ENCODE measurements at regions not wholly inside any gene's neighbourhood (a gene's known extent, or its start where the extent isn't known, plus 50 kb on each side); places are given as distances from the start of the nearest gene placed in this dataset.

DNA sequence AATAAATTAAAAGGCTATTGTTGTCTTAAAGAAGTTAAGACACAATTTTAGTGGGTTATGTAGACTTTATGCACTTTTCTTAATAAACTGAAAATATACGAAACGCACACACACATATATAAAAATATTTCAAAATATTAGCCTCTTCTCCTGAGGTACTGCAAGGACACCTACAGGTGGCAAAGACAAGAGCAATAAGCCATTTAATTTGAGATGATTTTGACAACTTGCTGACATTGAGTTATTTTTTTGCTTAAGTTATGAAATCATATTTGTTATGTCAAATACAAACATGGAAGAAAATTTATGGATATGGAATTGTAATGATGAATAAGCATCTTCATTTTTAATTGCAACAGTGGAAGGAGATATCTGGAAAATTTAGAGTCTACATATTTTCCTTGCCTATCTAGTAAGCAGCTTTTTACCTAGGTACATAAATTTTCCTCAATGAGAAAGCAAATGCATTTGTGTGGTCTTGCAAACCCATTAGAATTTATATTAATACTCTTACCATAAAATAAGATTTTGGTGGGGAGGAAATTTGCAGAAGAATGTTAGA lies 301.6 kb downstream of the ISL1 start:
- Histone ChIP-seq H3K9me2 (ENCODE audit: insufficient read depth) (no peaks in the 10 kb centered on the region), H3K4me3 (no peak overlapping the region), H3K79me2 (replicated peaks; ENCODE audit: insufficient read depth) (no peaks in the 10 kb centered on the region), H3K4me1 (ENCODE audit: insufficient read depth) (peaks cover 4% of the 10 kb centered on the region; the same call in 1 of the 2 replicates), H3F3A (replicated peaks; ENCODE audit: low read depth) (no peaks in the 10 kb centered on the region), H3K27me3 (ENCODE audit: insufficient read depth) (no peaks in the 10 kb centered on the region), H3K36me3 (ENCODE audit: insufficient read depth) (no peaks in the 10 kb centered on the region), H3K4me2 (no peak overlapping the region), H4K20me1 (replicated peaks; ENCODE audit: insufficient read depth) (no peaks in the 10 kb centered on the region), H3K27ac (ENCODE audit: low read depth) (no peak overlapping the region), H2AFZ (no peak overlapping the region)
- ATAC-seq = no peak
- TF ChIP-seq EZH2 (IDR thresholded peaks at IDR 0.05; ENCODE audit: low read depth, unreplicated experiment) = no peak
- TF ChIP-seq, protein P1, sequence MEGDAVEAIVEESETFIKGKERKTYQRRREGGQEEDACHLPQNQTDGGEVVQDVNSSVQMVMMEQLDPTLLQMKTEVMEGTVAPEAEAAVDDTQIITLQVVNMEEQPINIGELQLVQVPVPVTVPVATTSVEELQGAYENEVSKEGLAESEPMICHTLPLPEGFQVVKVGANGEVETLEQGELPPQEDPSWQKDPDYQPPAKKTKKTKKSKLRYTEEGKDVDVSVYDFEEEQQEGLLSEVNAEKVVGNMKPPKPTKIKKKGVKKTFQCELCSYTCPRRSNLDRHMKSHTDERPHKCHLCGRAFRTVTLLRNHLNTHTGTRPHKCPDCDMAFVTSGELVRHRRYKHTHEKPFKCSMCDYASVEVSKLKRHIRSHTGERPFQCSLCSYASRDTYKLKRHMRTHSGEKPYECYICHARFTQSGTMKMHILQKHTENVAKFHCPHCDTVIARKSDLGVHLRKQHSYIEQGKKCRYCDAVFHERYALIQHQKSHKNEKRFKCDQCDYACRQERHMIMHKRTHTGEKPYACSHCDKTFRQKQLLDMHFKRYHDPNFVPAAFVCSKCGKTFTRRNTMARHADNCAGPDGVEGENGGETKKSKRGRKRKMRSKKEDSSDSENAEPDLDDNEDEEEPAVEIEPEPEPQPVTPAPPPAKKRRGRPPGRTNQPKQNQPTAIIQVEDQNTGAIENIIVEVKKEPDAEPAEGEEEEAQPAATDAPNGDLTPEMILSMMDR (conservative IDR thresholded peaks at IDR 0.05; ENCODE audit: low read depth in 2 of 2) = peak; percentile 48 to 55; a peak in 3 of 4 replicates
- H3K4me3 Mint-ChIP-seq = no peak overlapping the region
- H3K9me3 Mint-ChIP-seq = peaks cover 8% of the 10 kb centered on the region
- H3K27ac Mint-ChIP-seq = no peak overlapping the region
- peaks cover 18% of the 10 kb centered on the region for H3K4me1 Mint-ChIP-seq
- no peaks in the 10 kb centered on the region for H3K27me3 Mint-ChIP-seq (ENCODE audit: insufficient read depth, low read depth, poor library complexity)
- peaks cover 3% of the 10 kb centered on the region; the same call in 2 of the 3 replicates for H3K36me3 Mint-ChIP-seq (ENCODE audit: low read depth)
- DNase-seq (ENCODE audit: low spot score) = peak; percentile 4

DNA sequence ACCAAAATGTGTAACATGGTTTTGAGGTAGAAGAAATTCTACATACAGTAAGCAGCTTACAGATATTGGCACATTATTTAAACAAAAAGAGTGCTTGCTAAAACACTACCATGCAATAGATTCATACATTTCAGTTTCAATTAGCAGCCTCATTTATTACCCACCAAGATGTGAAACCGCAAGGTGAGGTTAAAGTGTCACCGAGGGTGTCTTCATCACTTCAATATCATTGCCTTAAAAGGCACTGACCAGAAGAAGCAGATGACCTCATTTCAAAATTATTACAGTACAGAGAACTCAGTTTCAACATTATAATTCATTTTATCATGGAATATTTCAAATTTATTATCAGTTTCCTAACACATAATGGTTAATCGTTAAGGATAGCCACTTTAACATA lies 302.2 kb downstream of the ISL1 start:
- Mint-ChIP-seq H3K36me3 (ENCODE audit: low read depth) (peaks cover 3% of the 10 kb centered on the region; the same call in 2 of the 3 replicates), H3K27ac (no peak overlapping the region), H3K4me3 (no peak overlapping the region), H3K27me3 (ENCODE audit: insufficient read depth, low read depth, poor library complexity) (no peaks in the 10 kb centered on the region), H3K9me3 (peaks cover 8% of the 10 kb centered on the region), H3K4me1 (peaks cover 18% of the 10 kb centered on the region)
- no peak for ATAC-seq
- Histone ChIP-seq H3K27me3 (ENCODE audit: insufficient read depth) (no peaks in the 10 kb centered on the region), H2AFZ (no peak overlapping the region), H3K79me2 (replicated peaks; ENCODE audit: insufficient read depth) (no peaks in the 10 kb centered on the region), H3K36me3 (ENCODE audit: insufficient read depth) (no peaks in the 10 kb centered on the region), H3K27ac (ENCODE audit: low read depth) (no peak overlapping the region), H3K9me2 (ENCODE audit: insufficient read depth) (no peaks in the 10 kb centered on the region), H3F3A (replicated peaks; ENCODE audit: low read depth) (no peaks in the 10 kb centered on the region), H3K4me2 (no peak overlapping the region), H3K4me1 (ENCODE audit: insufficient read depth) (peaks cover 4% of the 10 kb centered on the region; the same call in 1 of the 2 replicates), H3K4me3 (no peak overlapping the region), H4K20me1 (replicated peaks; ENCODE audit: insufficient read depth) (no peaks in the 10 kb centered on the region)
- no peak for DNase-seq (ENCODE audit: low spot score)
- TF ChIP-seq ZNF331 (CRISPR knock-in tag; IDR thresholded peaks at IDR 0.05; ENCODE audit: low read depth) = no peak
- TF ChIP-seq NANOG (IDR thresholded peaks at IDR 0.05; ENCODE audit: borderline replicate concordance) = no peak
- TF ChIP-seq, protein P2, sequence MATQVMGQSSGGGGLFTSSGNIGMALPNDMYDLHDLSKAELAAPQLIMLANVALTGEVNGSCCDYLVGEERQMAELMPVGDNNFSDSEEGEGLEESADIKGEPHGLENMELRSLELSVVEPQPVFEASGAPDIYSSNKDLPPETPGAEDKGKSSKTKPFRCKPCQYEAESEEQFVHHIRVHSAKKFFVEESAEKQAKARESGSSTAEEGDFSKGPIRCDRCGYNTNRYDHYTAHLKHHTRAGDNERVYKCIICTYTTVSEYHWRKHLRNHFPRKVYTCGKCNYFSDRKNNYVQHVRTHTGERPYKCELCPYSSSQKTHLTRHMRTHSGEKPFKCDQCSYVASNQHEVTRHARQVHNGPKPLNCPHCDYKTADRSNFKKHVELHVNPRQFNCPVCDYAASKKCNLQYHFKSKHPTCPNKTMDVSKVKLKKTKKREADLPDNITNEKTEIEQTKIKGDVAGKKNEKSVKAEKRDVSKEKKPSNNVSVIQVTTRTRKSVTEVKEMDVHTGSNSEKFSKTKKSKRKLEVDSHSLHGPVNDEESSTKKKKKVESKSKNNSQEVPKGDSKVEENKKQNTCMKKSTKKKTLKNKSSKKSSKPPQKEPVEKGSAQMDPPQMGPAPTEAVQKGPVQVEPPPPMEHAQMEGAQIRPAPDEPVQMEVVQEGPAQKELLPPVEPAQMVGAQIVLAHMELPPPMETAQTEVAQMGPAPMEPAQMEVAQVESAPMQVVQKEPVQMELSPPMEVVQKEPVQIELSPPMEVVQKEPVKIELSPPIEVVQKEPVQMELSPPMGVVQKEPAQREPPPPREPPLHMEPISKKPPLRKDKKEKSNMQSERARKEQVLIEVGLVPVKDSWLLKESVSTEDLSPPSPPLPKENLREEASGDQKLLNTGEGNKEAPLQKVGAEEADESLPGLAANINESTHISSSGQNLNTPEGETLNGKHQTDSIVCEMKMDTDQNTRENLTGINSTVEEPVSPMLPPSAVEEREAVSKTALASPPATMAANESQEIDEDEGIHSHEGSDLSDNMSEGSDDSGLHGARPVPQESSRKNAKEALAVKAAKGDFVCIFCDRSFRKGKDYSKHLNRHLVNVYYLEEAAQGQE (IDR thresholded peaks at IDR 0.05; ENCODE audit: unreplicated experiment) = no peak
- TF ChIP-seq EZH2 (IDR thresholded peaks at IDR 0.05; ENCODE audit: low read depth, unreplicated experiment) = no peak
- TF ChIP-seq EZH2phosphoT487 (IDR thresholded peaks at IDR 0.05; ENCODE audit: unreplicated experiment) = no peak
- TF ChIP-seq ZNF114 (CRISPR knock-in tag; IDR thresholded peaks at IDR 0.05) = no peak
- TF ChIP-seq JUNB (IDR thresholded peaks at IDR 0.05; ENCODE audit: unreplicated experiment) = no peak
- no peak for TF ChIP-seq ETS1 (IDR thresholded peaks at IDR 0.05)
